ENCODE measurements at regions not wholly inside any gene's neighbourhood (a gene's known extent, or its start where the extent isn't known, plus 50 kb on each side); places are given as distances from the start of the nearest gene placed in this dataset.
A peak's percentile ranks its signal among the peaks of the same experiment; 100 is the strongest.
"Not testable (repeated sequence)": the region's sequence is repeated elsewhere in the genome, so short reads cannot be mapped to it uniquely, and the experiment has no call there.

- no CpG with 5 or more reads among the region's 1 CpG for WGBS (ENCODE audit: insufficient coverage)
- Histone ChIP-seq H3K27me3 (ENCODE audit: control insufficient read depth, insufficient read depth, low read length) (no peaks in the 10 kb centered on the region), H3K4me1 (ENCODE audit: control insufficient read depth, insufficient read depth, low read length) (no peaks in the 10 kb centered on the region), H3K27ac (ENCODE audit: low read depth, low read length) (no peak overlapping the region), H3K4me3 (ENCODE audit: low read depth, low read length) (no peak overlapping the region), H3K36me3 (ENCODE audit: control insufficient read depth, insufficient read depth, low read length) (no peaks in the 10 kb centered on the region), H3K9me3 (ENCODE audit: control insufficient read depth, insufficient read depth, low read length) (no peaks in the 10 kb centered on the region)
- no peak for DNase-seq (ENCODE audit: low read depth in 4 of 6, low spot score in 6 of 6)
These were observed 93.7 kb upstream of the TRIB2 start for GRCh38 chr2:12623051-12623450.

- Histone ChIP-seq H3K36me3 (ENCODE audit: control insufficient read depth, insufficient read depth, low read length) (no peaks in the 10 kb centered on the region), H3K27me3 (ENCODE audit: control insufficient read depth, insufficient read depth, low read length) (no peaks in the 10 kb centered on the region), H3K4me1 (ENCODE audit: control insufficient read depth, insufficient read depth, low read length) (no peaks in the 10 kb centered on the region), H3K27ac (ENCODE audit: low read depth, low read length) (no peak overlapping the region), H3K9me3 (ENCODE audit: control insufficient read depth, insufficient read depth, low read length) (no peaks in the 10 kb centered on the region), H3K4me3 (ENCODE audit: low read depth, low read length) (no peak overlapping the region)
- DNase-seq (ENCODE audit: low read depth in 4 of 6, low spot score in 6 of 6), result no peak
- WGBS (ENCODE audit: insufficient coverage), result 95% methylated on average over 3 of the region's 6 CpGs
These were observed 92.4 kb upstream of the TRIB2 start for GRCh38 chr2:12624384-12624783.

- no peak for DNase-seq (ENCODE audit: low read depth in 4 of 6, low spot score in 6 of 6)
- no peaks in the 10 kb centered on the region for H3K9me3 ChIP-seq (ENCODE audit: control insufficient read depth, insufficient read depth, low read length)
- 64% methylated on average over 5 of the region's 5 CpGs for WGBS (ENCODE audit: insufficient coverage)
- no peak overlapping the region for H3K4me3 ChIP-seq (ENCODE audit: low read depth, low read length)
- no peak overlapping the region for H3K27ac ChIP-seq (ENCODE audit: low read depth, low read length)
- no peaks in the 10 kb centered on the region for H3K27me3 ChIP-seq (ENCODE audit: control insufficient read depth, insufficient read depth, low read length)
- H3K36me3 ChIP-seq (ENCODE audit: control insufficient read depth, insufficient read depth, low read length), result no peaks in the 10 kb centered on the region
- H3K4me1 ChIP-seq (ENCODE audit: control insufficient read depth, insufficient read depth, low read length), result no peaks in the 10 kb centered on the region
These were observed 91.7 kb upstream of the TRIB2 start for GRCh38 chr2:12624905-12625598.

GRCh38 chr2:12628541-12628940, 88.2 kb upstream of the TRIB2 start:
- not testable (repeated sequence) for H3K4me3 ChIP-seq (ENCODE audit: low read depth, low read length); H3K27me3 ChIP-seq (ENCODE audit: control insufficient read depth, insufficient read depth, low read length); H3K27ac ChIP-seq (ENCODE audit: low read depth, low read length); H3K36me3 ChIP-seq (ENCODE audit: control insufficient read depth, insufficient read depth, low read length); H3K9me3 ChIP-seq (ENCODE audit: control insufficient read depth, insufficient read depth, low read length); DNase-seq (ENCODE audit: low read depth in 4 of 6, low spot score in 6 of 6); H3K4me1 ChIP-seq (ENCODE audit: control insufficient read depth, insufficient read depth, low read length)
- 100% methylated on average over 1 of the region's 8 CpGs for WGBS (ENCODE audit: insufficient coverage)

- no peaks in the 10 kb centered on the region for H3K4me1 ChIP-seq (ENCODE audit: control insufficient read depth, insufficient read depth, low read length)
- WGBS (ENCODE audit: insufficient coverage), result 75% methylated on average over 1 of the region's 1 CpG
- no peaks in the 10 kb centered on the region for H3K27me3 ChIP-seq (ENCODE audit: control insufficient read depth, insufficient read depth, low read length)
- H3K27ac ChIP-seq (ENCODE audit: low read depth, low read length), result no peak overlapping the region
- H3K4me3 ChIP-seq (ENCODE audit: low read depth, low read length), result no peak overlapping the region
- DNase-seq (ENCODE audit: low read depth in 4 of 6, low spot score in 6 of 6), result no peak
- H3K36me3 ChIP-seq (ENCODE audit: control insufficient read depth, insufficient read depth, low read length), result no peaks in the 10 kb centered on the region
- no peaks in the 10 kb centered on the region for H3K9me3 ChIP-seq (ENCODE audit: control insufficient read depth, insufficient read depth, low read length)
These were observed 79.7 kb upstream of the TRIB2 start for GRCh38 chr2:12636837-12637581.

- no peak for DNase-seq (ENCODE audit: low read depth in 4 of 6, low spot score in 6 of 6)
- peaks cover 6% of the 10 kb centered on the region for H3K4me1 ChIP-seq (ENCODE audit: control insufficient read depth, insufficient read depth, low read length)
- no peak overlapping the region for H3K4me3 ChIP-seq (ENCODE audit: low read depth, low read length)
- no CpG with 5 or more reads among the region's 1 CpG for WGBS (ENCODE audit: insufficient coverage)
- no peaks in the 10 kb centered on the region for H3K27me3 ChIP-seq (ENCODE audit: control insufficient read depth, insufficient read depth, low read length)
- H3K27ac ChIP-seq (ENCODE audit: low read depth, low read length), result no peak overlapping the region
- H3K36me3 ChIP-seq (ENCODE audit: control insufficient read depth, insufficient read depth, low read length), result no peaks in the 10 kb centered on the region
- no peaks in the 10 kb centered on the region for H3K9me3 ChIP-seq (ENCODE audit: control insufficient read depth, insufficient read depth, low read length)
These were observed 79.0 kb upstream of the TRIB2 start for GRCh38 chr2:12637754-12638153.

GRCh38 chr2:12641441-12641840, 75.3 kb upstream of the TRIB2 start:
- H3K36me3 ChIP-seq (ENCODE audit: control insufficient read depth, insufficient read depth, low read length), result no peaks in the 10 kb centered on the region
- WGBS (ENCODE audit: insufficient coverage), result no CpG with 5 or more reads among the region's 1 CpG
- H3K9me3 ChIP-seq (ENCODE audit: control insufficient read depth, insufficient read depth, low read length), result no peaks in the 10 kb centered on the region
- no peaks in the 10 kb centered on the region for H3K27me3 ChIP-seq (ENCODE audit: control insufficient read depth, insufficient read depth, low read length)
- no peak for DNase-seq (ENCODE audit: low read depth in 4 of 6, low spot score in 6 of 6)
- H3K4me1 ChIP-seq (ENCODE audit: control insufficient read depth, insufficient read depth, low read length), result peaks cover 8% of the 10 kb centered on the region
- H3K4me3 ChIP-seq (ENCODE audit: low read depth, low read length), result no peak overlapping the region
- no peak overlapping the region for H3K27ac ChIP-seq (ENCODE audit: low read depth, low read length)

GRCh38 chr2:12642332-12642731, 74.4 kb upstream of the TRIB2 start:
- no peak overlapping the region for H3K27ac ChIP-seq (ENCODE audit: low read depth, low read length)
- DNase-seq (ENCODE audit: low read depth in 4 of 6, low spot score in 6 of 6), result no peak
- WGBS (ENCODE audit: insufficient coverage), result 91% methylated on average over 5 of the region's 7 CpGs

GRCh38 chr2:12642859-12643258, 73.9 kb upstream of the TRIB2 start:
- Histone ChIP-seq H3K27ac (ENCODE audit: low read depth, low read length) (no peak overlapping the region), H3K4me3 (ENCODE audit: low read depth, low read length) (no peak overlapping the region), H3K9me3 (ENCODE audit: control insufficient read depth, insufficient read depth, low read length) (no peaks in the 10 kb centered on the region), H3K4me1 (ENCODE audit: control insufficient read depth, insufficient read depth, low read length) (peaks cover 8% of the 10 kb centered on the region), H3K27me3 (ENCODE audit: control insufficient read depth, insufficient read depth, low read length) (no peaks in the 10 kb centered on the region), H3K36me3 (ENCODE audit: control insufficient read depth, insufficient read depth, low read length) (no peaks in the 10 kb centered on the region)
- DNase-seq (ENCODE audit: low read depth in 4 of 6, low spot score in 6 of 6), result peak in 4 of 6 donors; percentile 19 to 84 (median 29)
- WGBS (ENCODE audit: insufficient coverage), result 67% methylated on average over 5 of the region's 5 CpGs

More at GRCh38 chr2:12642332-12642731, 74.4 kb upstream of the TRIB2 start:
- Histone ChIP-seq H3K27me3 (ENCODE audit: control insufficient read depth, insufficient read depth, low read length) (no peaks in the 10 kb centered on the region), H3K4me3 (ENCODE audit: low read depth, low read length) (no peak overlapping the region), H3K36me3 (ENCODE audit: control insufficient read depth, insufficient read depth, low read length) (no peaks in the 10 kb centered on the region), H3K4me1 (ENCODE audit: control insufficient read depth, insufficient read depth, low read length) (peaks cover 8% of the 10 kb centered on the region), H3K9me3 (ENCODE audit: control insufficient read depth, insufficient read depth, low read length) (no peaks in the 10 kb centered on the region)
